ENCODE measurements at regions not wholly inside any gene's neighbourhood (a gene's known extent, or its start where the extent isn't known, plus 50 kb on each side); places are given as distances from the start of the nearest gene placed in this dataset.
"Not testable (repeated sequence)": the region's sequence is repeated elsewhere in the genome, so short reads cannot be mapped to it uniquely, and the experiment has no call there.

GRCh38 chr16:88232401-88233258 is 150.1 kb upstream of the ZNF469 start:
- not testable (repeated sequence) for H3K56ac ChIP-seq (ENCODE audit: insufficient read length, low read depth, low read length); H3T11ph ChIP-seq (ENCODE audit: low read length); H2BK12ac ChIP-seq (ENCODE audit: insufficient read length, low read depth, low read length); H2AK5ac ChIP-seq (ENCODE audit: insufficient read length, low read length); H3K4me3 Mint-ChIP-seq; H2BK5ac ChIP-seq (ENCODE audit: insufficient read length, low read length); H3K27ac Mint-ChIP-seq; H4K91ac ChIP-seq (ENCODE audit: insufficient read length, low read depth, low read length); H3K9me3 ChIP-seq (ENCODE audit: control insufficient read depth, low read depth, low read length); H3K4me1 ChIP-seq (ENCODE audit: insufficient read depth, low read length); H2AFZ ChIP-seq (ENCODE audit: low read length); H2BK15ac ChIP-seq (ENCODE audit: low read depth, low read length); H2BK20ac ChIP-seq (ENCODE audit: low read depth, low read length, poor library complexity, severe bottlenecking); H3K36me3 Mint-ChIP-seq (ENCODE audit: insufficient read depth in 1 of 3, low read depth in 3 of 3); H3K79me2 ChIP-seq (ENCODE audit: insufficient read depth, low read length); H2BK120ac ChIP-seq (ENCODE audit: low read depth, low read length, poor library complexity, severe bottlenecking); H4K8ac ChIP-seq (replicated peaks; ENCODE audit: insufficient read length, low read depth, low read length); H3K9ac ChIP-seq (ENCODE audit: extremely low read depth, insufficient read length, low read length); H3K79me1 ChIP-seq (ENCODE audit: insufficient read depth, low read depth, low read length, poor library complexity, severe bottlenecking); H3K23me2 ChIP-seq (ENCODE audit: insufficient read length, low read depth, low read length, poor library complexity, severe bottlenecking); H3K27me3 ChIP-seq (ENCODE audit: insufficient read depth, low read length); H3K9me3 Mint-ChIP-seq; H3K4ac ChIP-seq (ENCODE audit: low read depth, low read length); H3K14ac ChIP-seq (ENCODE audit: insufficient read depth, low read length); H3K18ac ChIP-seq (ENCODE audit: insufficient read length, low read depth, low read length); H3K27ac ChIP-seq (ENCODE audit: insufficient read length, low read depth, low read length); DNase-seq; H3K23ac ChIP-seq (ENCODE audit: insufficient read length, low read depth, low read length); H4K5ac ChIP-seq (ENCODE audit: insufficient read length, low read depth, low read length); H3K4me2 ChIP-seq (ENCODE audit: insufficient read depth, insufficient read length, low read length); H3K27me3 Mint-ChIP-seq (ENCODE audit: low read depth); H4K20me1 ChIP-seq (ENCODE audit: control insufficient read depth, insufficient read depth, insufficient read length)
- WGBS (ENCODE audit: extremely low coverage, insufficient read length, low lambda C conversion rate) = no CpG with 5 or more reads among the region's 31 CpGs
- peaks cover 4 to 12% of the 10 kb centered on the region in 2 experiments; a peak in 3 of 4 replicates for H3K4me1 Mint-ChIP-seq

GRCh38 chr16:88233621-88234420 is 148.9 kb upstream of the ZNF469 start:
- H3K79me2 ChIP-seq (ENCODE audit: insufficient read depth, low read length); H4K5ac ChIP-seq (ENCODE audit: insufficient read length, low read depth, low read length); H3K4ac ChIP-seq (ENCODE audit: low read depth, low read length); H3K27me3 ChIP-seq (ENCODE audit: insufficient read depth, low read length); H3K27ac Mint-ChIP-seq; H2BK5ac ChIP-seq (ENCODE audit: insufficient read length, low read length); H3K36me3 Mint-ChIP-seq (ENCODE audit: insufficient read depth in 1 of 3, low read depth in 3 of 3); H3K18ac ChIP-seq (ENCODE audit: insufficient read length, low read depth, low read length); H2AFZ ChIP-seq (ENCODE audit: low read length); H2BK120ac ChIP-seq (ENCODE audit: low read depth, low read length, poor library complexity, severe bottlenecking); H2BK12ac ChIP-seq (ENCODE audit: insufficient read length, low read depth, low read length); H3K4me2 ChIP-seq (ENCODE audit: insufficient read depth, insufficient read length, low read length); H3K4me3 Mint-ChIP-seq; H2BK20ac ChIP-seq (ENCODE audit: low read depth, low read length, poor library complexity, severe bottlenecking); H4K91ac ChIP-seq (ENCODE audit: insufficient read length, low read depth, low read length); H4K8ac ChIP-seq (replicated peaks; ENCODE audit: insufficient read length, low read depth, low read length); H3K56ac ChIP-seq (ENCODE audit: insufficient read length, low read depth, low read length); H3K9ac ChIP-seq (ENCODE audit: extremely low read depth, insufficient read length, low read length); H4K20me1 ChIP-seq (ENCODE audit: control insufficient read depth, insufficient read depth, insufficient read length); H3K23me2 ChIP-seq (ENCODE audit: insufficient read length, low read depth, low read length, poor library complexity, severe bottlenecking); H3K4me1 ChIP-seq (ENCODE audit: insufficient read depth, low read length); H3K27me3 Mint-ChIP-seq (ENCODE audit: low read depth); H3K79me1 ChIP-seq (ENCODE audit: insufficient read depth, low read depth, low read length, poor library complexity, severe bottlenecking); H2AK5ac ChIP-seq (ENCODE audit: insufficient read length, low read length); H3K27ac ChIP-seq (ENCODE audit: insufficient read length, low read depth, low read length); H3T11ph ChIP-seq (ENCODE audit: low read length); H3K23ac ChIP-seq (ENCODE audit: insufficient read length, low read depth, low read length); H3K9me3 Mint-ChIP-seq; H3K9me3 ChIP-seq (ENCODE audit: control insufficient read depth, low read depth, low read length); H3K14ac ChIP-seq (ENCODE audit: insufficient read depth, low read length); DNase-seq; H2BK15ac ChIP-seq (ENCODE audit: low read depth, low read length): not testable (repeated sequence)
- peaks cover 4 to 12% of the 10 kb centered on the region in 2 experiments; a peak in 3 of 4 replicates for H3K4me1 Mint-ChIP-seq
- no CpG with 5 or more reads among the region's 23 CpGs for WGBS (ENCODE audit: extremely low coverage, insufficient read length, low lambda C conversion rate)

Data from H9 (cell line).